ENCODE measurements at regions not wholly inside any gene's neighbourhood (a gene's known extent, or its start where the extent isn't known, plus 50 kb on each side); places are given as distances from the start of the nearest gene placed in this dataset.

DNA sequence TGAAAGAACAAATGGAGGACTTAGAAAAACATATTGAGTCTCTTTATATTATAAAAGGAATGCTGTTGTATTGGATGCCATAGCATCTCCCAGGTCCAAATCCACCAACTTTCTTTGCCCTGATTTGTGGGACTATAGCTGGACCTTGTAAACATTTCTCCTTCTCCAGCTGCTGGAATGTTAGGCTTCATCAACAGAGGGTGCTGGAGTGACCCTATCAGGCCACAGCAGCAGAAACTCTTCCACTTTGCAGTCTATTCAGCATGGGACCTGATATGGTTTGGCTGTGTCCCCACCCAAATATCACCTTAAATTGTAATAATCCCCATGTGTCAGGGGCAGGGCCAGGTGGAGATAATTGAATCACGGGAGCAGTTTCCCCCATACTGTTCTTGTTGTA, 138.4 kb upstream of the ARL4C start:
- Histone ChIP-seq H3K27me3 (peaks cover 5% of the 10 kb centered on the region), H3K9me3 (no peaks in the 10 kb centered on the region), H3K4me1 (peaks cover 10% of the 10 kb centered on the region), H3K36me3 (no peaks in the 10 kb centered on the region), H3K4me3 (no peak overlapping the region), H3K27ac (no peak overlapping the region)
- WGBS = 92% methylated on average over 1 of the region's 1 CpG
- no peak for TF ChIP-seq POLR2AphosphoS5 (IDR thresholded peaks at IDR 0.05)
- no peak for TF ChIP-seq EP300 (IDR thresholded peaks at IDR 0.05)
- TF ChIP-seq, protein P1, sequence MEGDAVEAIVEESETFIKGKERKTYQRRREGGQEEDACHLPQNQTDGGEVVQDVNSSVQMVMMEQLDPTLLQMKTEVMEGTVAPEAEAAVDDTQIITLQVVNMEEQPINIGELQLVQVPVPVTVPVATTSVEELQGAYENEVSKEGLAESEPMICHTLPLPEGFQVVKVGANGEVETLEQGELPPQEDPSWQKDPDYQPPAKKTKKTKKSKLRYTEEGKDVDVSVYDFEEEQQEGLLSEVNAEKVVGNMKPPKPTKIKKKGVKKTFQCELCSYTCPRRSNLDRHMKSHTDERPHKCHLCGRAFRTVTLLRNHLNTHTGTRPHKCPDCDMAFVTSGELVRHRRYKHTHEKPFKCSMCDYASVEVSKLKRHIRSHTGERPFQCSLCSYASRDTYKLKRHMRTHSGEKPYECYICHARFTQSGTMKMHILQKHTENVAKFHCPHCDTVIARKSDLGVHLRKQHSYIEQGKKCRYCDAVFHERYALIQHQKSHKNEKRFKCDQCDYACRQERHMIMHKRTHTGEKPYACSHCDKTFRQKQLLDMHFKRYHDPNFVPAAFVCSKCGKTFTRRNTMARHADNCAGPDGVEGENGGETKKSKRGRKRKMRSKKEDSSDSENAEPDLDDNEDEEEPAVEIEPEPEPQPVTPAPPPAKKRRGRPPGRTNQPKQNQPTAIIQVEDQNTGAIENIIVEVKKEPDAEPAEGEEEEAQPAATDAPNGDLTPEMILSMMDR (IDR thresholded peaks at IDR 0.05) = no peak
- TF ChIP-seq POLR2A (IDR thresholded peaks at IDR 0.05) = no peak
- DNase-seq (ENCODE audit: low spot score in 2 of 2) = no peak

DNA sequence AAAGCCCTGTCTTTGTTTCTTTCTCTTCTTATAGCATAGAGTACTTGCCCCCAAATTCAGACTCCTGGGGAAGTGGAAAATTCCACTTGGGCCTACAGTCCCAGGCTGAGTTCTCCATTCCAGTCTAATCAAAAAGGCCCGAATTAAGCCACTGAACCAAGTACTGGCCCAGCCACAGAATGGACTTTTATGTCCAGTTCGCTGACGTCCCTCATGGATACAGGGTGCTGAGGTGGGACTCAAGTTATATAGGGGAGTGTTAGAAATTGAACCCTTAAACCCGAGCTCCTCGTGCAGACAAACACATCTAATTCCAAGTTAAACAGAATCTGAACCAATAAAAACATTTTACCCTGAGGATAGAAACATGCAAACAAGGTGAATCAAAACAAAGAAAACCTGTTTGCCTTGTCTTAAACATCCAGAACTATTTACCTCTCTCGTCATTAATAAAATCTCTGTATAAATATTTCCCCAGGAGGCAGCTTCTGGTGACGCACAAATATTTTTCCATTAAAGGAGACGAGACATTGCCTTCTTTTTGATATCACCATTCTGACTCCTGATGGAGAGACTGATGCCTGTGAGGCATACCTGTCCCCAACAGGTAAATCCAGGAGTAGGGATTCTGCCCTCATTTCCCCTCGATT, 136.8 kb upstream of the ARL4C start:
- Histone ChIP-seq H3K9me3 (no peaks in the 10 kb centered on the region), H3K27ac (peak overlapping the region; percentile 32), H3K4me1 (peaks cover 10% of the 10 kb centered on the region), H3K4me3 (no peak overlapping the region), H3K36me3 (no peaks in the 10 kb centered on the region), H3K27me3 (peaks cover 5% of the 10 kb centered on the region)
- TF ChIP-seq, protein P1 (IDR thresholded peaks at IDR 0.05) = no peak
- TF ChIP-seq POLR2AphosphoS5 (IDR thresholded peaks at IDR 0.05) = no peak
- no peak for TF ChIP-seq EP300 (IDR thresholded peaks at IDR 0.05)
- TF ChIP-seq POLR2A (IDR thresholded peaks at IDR 0.05) = no peak
- WGBS = 74% methylated on average over 9 of the region's 9 CpGs
- no peak for DNase-seq (ENCODE audit: low spot score in 2 of 2)

DNA sequence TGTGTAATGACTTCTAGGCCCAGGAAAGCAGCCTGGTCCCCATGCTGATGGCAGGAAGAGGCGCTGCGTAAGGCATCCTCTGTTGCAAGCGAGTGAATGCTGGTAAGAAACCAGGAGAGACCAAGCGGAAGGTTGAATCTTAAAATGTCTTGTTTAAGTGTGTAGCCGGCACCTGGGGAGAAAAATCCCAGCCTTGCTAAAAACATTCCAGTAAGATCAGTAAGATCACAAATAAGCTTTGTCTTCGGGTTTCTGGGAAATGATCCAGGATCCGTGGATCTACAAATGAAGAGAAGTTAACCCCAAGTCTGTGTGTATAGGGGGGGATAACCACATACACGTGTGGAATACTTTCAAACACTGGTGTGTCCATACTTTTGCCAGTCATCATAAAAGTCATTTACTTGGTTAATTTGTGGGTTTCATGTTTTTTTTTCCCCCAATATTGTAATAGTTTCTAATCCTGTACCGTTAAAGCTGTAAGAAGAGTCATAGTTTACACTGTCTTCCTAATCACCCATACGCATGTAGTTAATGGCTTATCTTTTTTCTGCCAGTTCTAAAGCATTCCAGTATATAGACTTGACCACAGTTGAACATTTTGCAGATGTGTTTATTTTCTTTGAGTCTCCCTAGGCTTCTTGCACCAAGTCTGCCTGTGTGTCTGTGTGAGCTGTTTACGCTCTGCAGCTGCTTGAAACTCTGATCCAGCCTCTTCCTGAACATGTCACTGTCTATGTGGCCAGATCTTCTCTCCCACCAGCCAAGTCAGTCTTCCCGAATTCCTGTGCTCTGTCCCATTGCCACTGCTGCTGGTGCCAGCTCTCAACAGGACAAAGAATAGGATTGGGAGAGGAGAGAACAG, 135.9 kb upstream of the ARL4C start:
- peak overlapping the region; percentile 32 for H3K27ac ChIP-seq
- H3K9me3 ChIP-seq = no peaks in the 10 kb centered on the region
- DNase-seq (ENCODE audit: low spot score in 2 of 2) = no peak
- no peaks in the 10 kb centered on the region for H3K36me3 ChIP-seq
- 54% methylated on average over 12 of the region's 12 CpGs for WGBS
- peaks cover 10% of the 10 kb centered on the region for H3K4me1 ChIP-seq
- peaks cover 5% of the 10 kb centered on the region for H3K27me3 ChIP-seq
- no peak overlapping the region for H3K4me3 ChIP-seq
- TF ChIP-seq, protein P1 (IDR thresholded peaks at IDR 0.05) = no peak

DNA sequence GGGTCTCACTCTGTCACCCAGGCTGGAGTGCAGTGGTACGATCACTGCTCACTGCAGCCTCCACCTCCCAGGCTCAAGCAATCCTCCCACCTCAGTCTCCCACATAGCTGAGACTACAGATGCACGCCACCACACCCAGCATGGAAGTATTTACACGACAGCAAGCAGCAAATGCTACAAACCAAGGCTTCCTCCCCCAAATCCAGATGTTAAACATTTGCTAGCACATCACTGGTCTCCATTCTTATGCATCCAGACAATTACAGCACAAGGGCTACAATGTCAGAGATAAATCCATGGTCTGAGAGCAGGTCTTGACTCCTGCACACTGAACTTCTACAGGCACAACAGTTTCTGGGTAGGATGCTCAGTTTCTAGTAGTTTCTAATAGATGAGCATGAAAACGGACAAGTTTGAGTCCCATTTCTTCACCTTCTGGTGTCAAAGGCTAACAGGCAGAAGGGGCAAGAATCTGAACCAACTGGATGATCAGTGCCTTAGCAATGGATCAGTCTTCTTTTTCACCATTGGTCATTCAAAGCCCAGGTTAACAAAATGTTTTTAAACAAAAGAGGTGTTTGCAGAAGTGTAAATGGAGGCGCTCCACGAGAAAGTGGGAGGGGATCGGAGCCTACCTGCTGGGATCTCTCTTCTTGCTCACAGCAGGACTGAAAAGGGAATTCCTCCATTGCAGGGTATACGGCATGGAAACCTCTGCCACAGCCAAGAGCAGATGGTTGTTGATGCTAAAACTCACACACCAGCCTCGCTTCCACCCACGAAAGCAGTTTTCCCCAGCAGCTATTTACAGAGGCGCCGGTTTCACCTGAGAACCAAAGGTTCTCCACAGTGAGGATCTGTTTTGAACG, 135.0 kb upstream of the ARL4C start:
- H3K27ac ChIP-seq = no peak overlapping the region
- no peaks in the 10 kb centered on the region for H3K36me3 ChIP-seq
- H3K9me3 ChIP-seq = no peaks in the 10 kb centered on the region
- peaks cover 10% of the 10 kb centered on the region for H3K4me1 ChIP-seq
- TF ChIP-seq EP300 (IDR thresholded peaks at IDR 0.05) (no peak), POLR2AphosphoS5 (IDR thresholded peaks at IDR 0.05) (no peak), POLR2A (IDR thresholded peaks at IDR 0.05) (no peak)
- TF ChIP-seq, protein P1 (IDR thresholded peaks at IDR 0.05) = no peak
- H3K27me3 ChIP-seq = peaks cover 9% of the 10 kb centered on the region
- no peak overlapping the region for H3K4me3 ChIP-seq
- WGBS = 76% methylated on average over 13 of the region's 13 CpGs
- DNase-seq (ENCODE audit: low spot score in 2 of 2) = no peak

Measured in suprapubic skin (tissue), 4 donors.